HepG2 (cell line): ENCODE measurements at regions not wholly inside any gene's neighbourhood (a gene's known extent, or its start where the extent isn't known, plus 50 kb on each side); places are given as distances from the start of the nearest gene placed in this dataset.
"Not testable (repeated sequence)": the region's sequence is repeated elsewhere in the genome, so short reads cannot be mapped to it uniquely, and the experiment has no call there.

Experiments used
- CTCF ChIP-seq: sonication (generic); formaldehyde crosslinking; IDR thresholded peaks from 2 replicates; pipeline ENCODE4 v1.5.0; 2020; ENCODE audit warnings: mild to moderate bottlenecking, missing genetic modification reagents, moderate library complexity
- EZH2 ChIP-seq: conservative IDR thresholded peaks from 2 replicates; pipeline ENCODE4 v1.6.1; 2012; ENCODE audit warnings: mild to moderate bottlenecking, low read depth, low read length, moderate library complexity
- GTF3A ChIP-seq: sonication (generic); formaldehyde crosslinking; conservative IDR thresholded peaks from 2 replicates; pipeline ENCODE4 v1.4.0; 2020; ENCODE audit warnings: mild to moderate bottlenecking, missing genetic modification reagents
- POLR2A ChIP-seq, 2 experiments: IDR thresholded peaks; 2 replicates each; pipeline ENCODE4 v1.6.1; 2011; ENCODE audit warnings: low read depth in 2 of 2, low read length in 2 of 2, mild to moderate bottlenecking in 1 of 2, moderate library complexity in 1 of 2; ENCODE audit not compliant: insufficient read depth in 1 of 2
- SIX1 ChIP-seq: sonication (generic); formaldehyde crosslinking; IDR thresholded peaks from 2 replicates; pipeline ENCODE4 v1.4.0; 2020; ENCODE audit warnings: missing genetic modification reagents, borderline replicate concordance
- ZBTB43 ChIP-seq: sonication (generic); formaldehyde crosslinking; conservative IDR thresholded peaks from 2 replicates; pipeline ENCODE4 v1.4.0; 2020; ENCODE audit warnings: missing genetic modification reagents
- ZFP90 ChIP-seq: sonication (generic); formaldehyde crosslinking; IDR thresholded peaks from 2 replicates; pipeline ENCODE4 v1.8.0; 2022; ENCODE audit warnings: missing genetic modification reagents, mild to moderate bottlenecking, inconsistent platforms, borderline replicate concordance
- ZNF180 ChIP-seq: sonication (generic); formaldehyde crosslinking; IDR thresholded peaks from 2 replicates; pipeline ENCODE4 v1.4.0; 2020; ENCODE audit warnings: low read depth, missing genetic modification reagents, borderline replicate concordance
- ZNF33B ChIP-seq: sonication (generic); formaldehyde crosslinking; IDR thresholded peaks from 2 replicates; pipeline ENCODE4 v1.5.1; 2020; ENCODE audit warnings: mild to moderate bottlenecking, missing genetic modification reagents
- ZNF513 ChIP-seq: sonication (generic); formaldehyde crosslinking; conservative IDR thresholded peaks from 2 replicates; pipeline ENCODE4 v1.5.0; 2020; ENCODE audit warnings: missing genetic modification reagents
- ZNF784 ChIP-seq: sonication (generic); formaldehyde crosslinking; IDR thresholded peaks from 2 replicates; pipeline ENCODE4 v1.5.1; 2020; ENCODE audit warnings: missing genetic modification reagents, mild to moderate bottlenecking, borderline replicate concordance

GRCh38 chr21:6526213-6526612 is 3995.2 kb upstream of the TPTE start:
- not testable (repeated sequence) for TF ChIP-seq ZNF180 (CRISPR knock-in tag); CTCF; SIX1; GTF3A (CRISPR knock-in tag); ZNF33B (CRISPR knock-in tag); ZBTB43 (CRISPR knock-in tag); ZNF784 (CRISPR knock-in tag); ZFP90 (CRISPR knock-in tag); POLR2A (IDR thresholded peaks at IDR 0.05; ENCODE audit: insufficient read depth in 1 of 2, low read depth in 2 of 2, low read length in 2 of 2); EZH2; ZNF513
